Kidney (tissue), 13 donors: ENCODE measurements at regions not wholly inside any gene's neighbourhood (a gene's known extent, or its start where the extent isn't known, plus 50 kb on each side); places are given as distances from the start of the nearest gene placed in this dataset.

Source experiments
- DNase-seq, 5 donors: peaks; one replicate each; pipeline ENCODE4 v3.0.0-alpha.2; 2013 to 2020
- FAIRE-seq: peaks from 2 replicates; lab custom pipeline; 2012; peaks lifted over from hg19 to GRCh38; lab: Jason Lieb, UNC
- H3K27ac ChIP-seq, 2 donors: one replicate each; pipeline ENCODE4 v1.7.0; 2013; ENCODE audit warnings: low read depth in 2 of 2, low read length in 2 of 2, inconsistent platforms in 1 of 2
- H3K27me3 ChIP-seq: one replicate; pipeline ENCODE4 v1.7.1; 2013; ENCODE audit warnings: low read length, inconsistent platforms; ENCODE audit not compliant: control insufficient read depth, insufficient read depth
- H3K36me3 ChIP-seq, 3 donors: one replicate each; pipeline versions ENCODE4 v1.7.0 to v1.7.1; 2013; ENCODE audit warnings: low read length in 3 of 3, control low read depth in 1 of 3, inconsistent platforms in 1 of 3; ENCODE audit not compliant: insufficient read depth in 3 of 3, control insufficient read depth in 2 of 3
- H3K4me1 ChIP-seq, 3 donors: one replicate each; pipeline versions ENCODE4 v1.7.0 to v1.7.1; 2013; ENCODE audit warnings: low read length in 3 of 3, inconsistent platforms in 1 of 3, low read depth in 1 of 3; ENCODE audit not compliant: control insufficient read depth in 2 of 3, insufficient read depth in 2 of 3
- H3K4me3 ChIP-seq, 3 donors: one replicate each; pipeline versions ENCODE4 v1.7.0 to v1.8.1; 2013; ENCODE audit warnings: low read length in 3 of 3, control low read depth in 1 of 3, inconsistent platforms in 1 of 3
- H3K9ac ChIP-seq, 3 donors: one replicate each; pipeline versions ENCODE4 v1.7.0 to v1.7.1; 2013; ENCODE audit warnings: low read length in 3 of 3, control low read depth in 1 of 3, inconsistent platforms in 1 of 3
- H3K9me3 ChIP-seq, 3 donors: one replicate each; pipeline versions ENCODE4 v1.7.0 to v1.7.1; 2013; ENCODE audit warnings: low read length in 3 of 3, control low read depth in 1 of 3, inconsistent platforms in 1 of 3; ENCODE audit not compliant: control insufficient read depth in 2 of 3, insufficient read depth in 1 of 3
- CTCF ChIP-seq: IDR thresholded peaks from 3 replicates; pipeline ENCODE4 v1.5.1; 2012; ENCODE audit warnings: mild to moderate bottlenecking, moderate library complexity, borderline replicate concordance; ENCODE audit not compliant: insufficient read depth; ENCODE audit errors: extremely low read depth
- intact Hi-C: fragments of 100-400 bp; cut with DNase I; formaldehyde crosslinking; loops from one replicate; pipeline ENCODE4 v1.11.1; 2022
- donor health status: control.
- donor health status: control.
- donor health status: control.
- donor health status: control.
- donor health status: control.
- donor health status: DM: yes; HTN: yes; CAD: no.
- donor health status: Normal renal cell carcinoma (clear cell type).

DNA sequence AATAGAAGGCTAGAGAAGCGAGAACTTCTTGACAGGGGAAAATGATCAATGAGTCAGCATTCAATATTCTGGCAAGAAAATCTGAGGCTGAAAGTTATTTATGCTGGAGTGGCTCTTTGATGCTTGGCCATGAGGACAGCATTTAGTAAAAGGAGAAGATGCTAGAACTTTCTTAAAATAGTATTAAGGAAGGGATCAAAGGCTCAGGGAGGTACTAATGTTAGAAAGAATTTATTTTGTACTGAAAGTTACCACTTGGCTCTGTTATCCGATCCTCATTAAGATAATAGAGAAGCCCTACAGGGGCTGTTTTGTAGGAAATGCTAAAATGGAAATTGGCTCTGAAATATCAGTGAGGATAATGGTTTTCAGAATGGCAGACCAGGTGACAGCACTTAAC lies 1774.6 kb upstream of the PCDH20 start:
- no peak for DNase-seq
- Histone ChIP-seq H3K9ac (no peak overlapping the region), H3K27ac (no peak overlapping the region), H3K4me1 (no peaks in the 10 kb centered on the region), H3K27me3 (no peaks in the 10 kb centered on the region), H3K36me3 (no peaks in the 10 kb centered on the region), H3K9me3 (no peaks in the 10 kb centered on the region), H3K4me3 (no peak overlapping the region)
- no peak for TF ChIP-seq CTCF
- FAIRE-seq: no peak
- intact Hi-C loops: no loop called here

- no peaks in the 10 kb centered on the region for H3K9me3 ChIP-seq
- intact Hi-C loops: no loop called here
- no peak for TF ChIP-seq CTCF
- H3K27me3 ChIP-seq: no peaks in the 10 kb centered on the region
- H3K27ac ChIP-seq: no peak overlapping the region
- no peaks in the 10 kb centered on the region for H3K4me1 ChIP-seq
- FAIRE-seq (no peak), DNase-seq (no peak)
- no peak overlapping the region for H3K4me3 ChIP-seq
- no peaks in the 10 kb centered on the region for H3K36me3 ChIP-seq
- no peak overlapping the region for H3K9ac ChIP-seq
These were observed 1774.1 kb upstream of the PCDH20 start for GRCh38 chr13:63189712-63190111.

- H3K9me3 ChIP-seq: no peaks in the 10 kb centered on the region
- H3K27me3 ChIP-seq: no peaks in the 10 kb centered on the region
- intact Hi-C loops: no loop called here
- H3K9ac ChIP-seq: no peak overlapping the region
- no peaks in the 10 kb centered on the region for H3K4me1 ChIP-seq
- H3K36me3 ChIP-seq: no peaks in the 10 kb centered on the region
- no peak for TF ChIP-seq CTCF
- no peak overlapping the region for H3K27ac ChIP-seq
- FAIRE-seq (no peak), DNase-seq (no peak)
- no peak overlapping the region for H3K4me3 ChIP-seq
These were observed 1769.0 kb upstream of the PCDH20 start for GRCh38 chr13:63184693-63185092.

GRCh38 chr13:63175536-63175935 lies 1759.9 kb upstream of the PCDH20 start:
- Histone ChIP-seq H3K36me3 (no peaks in the 10 kb centered on the region), H3K4me3 (no peak overlapping the region), H3K9me3 (no peaks in the 10 kb centered on the region), H3K27ac (no peak overlapping the region), H3K9ac (no peak overlapping the region), H3K27me3 (no peaks in the 10 kb centered on the region), H3K4me1 (no peaks in the 10 kb centered on the region)
- intact Hi-C loops: no loop called here
- DNase-seq (no peak), FAIRE-seq (no peak)
- no peak for TF ChIP-seq CTCF
